ENCODE measurements at regions not wholly inside any gene's neighbourhood (a gene's known extent, or its start where the extent isn't known, plus 50 kb on each side); places are given as distances from the start of the nearest gene placed in this dataset.

GRCh38 chr2:19050354-19050753 lies 308.1 kb downstream of the OSR1 start:
- Histone ChIP-seq H3K36me3 (ENCODE audit: control insufficient read depth, insufficient read depth, low read length) (no peaks in the 10 kb centered on the region), H3K9me3 (no peaks in the 10 kb centered on the region), H3K27me3 (replicated peaks; ENCODE audit: control insufficient read depth, insufficient read depth, low read length) (no peaks in the 10 kb centered on the region), H3K4me3 (ENCODE audit: low read depth, low read length) (no peak overlapping the region), H3K4me1 (no peaks in the 10 kb centered on the region)
- Mint-ChIP-seq H3K36me3 (ENCODE audit: insufficient read depth, unreplicated experiment) (no peaks in the 10 kb centered on the region), H3K4me1 (ENCODE audit: low read depth, unreplicated experiment) (no peaks in the 10 kb centered on the region), H3K9me3 (ENCODE audit: unreplicated experiment) (no peaks in the 10 kb centered on the region), H3K4me3 (ENCODE audit: unreplicated experiment) (no peak overlapping the region), H3K27me3 (ENCODE audit: insufficient read depth, unreplicated experiment) (no peaks in the 10 kb centered on the region), H3K27ac (ENCODE audit: unreplicated experiment) (no peak overlapping the region)
- BruUV-seq (replicated peaks): no TSS peak
- intact Hi-C loops (cut with micrococcal nuclease; ENCODE audit: unreplicated experiment): no loop called here
- POLR2A ChIA-PET: no interaction called here
- CTCF ChIA-PET: no interaction called here
- TF ChIP-seq, protein P1, sequence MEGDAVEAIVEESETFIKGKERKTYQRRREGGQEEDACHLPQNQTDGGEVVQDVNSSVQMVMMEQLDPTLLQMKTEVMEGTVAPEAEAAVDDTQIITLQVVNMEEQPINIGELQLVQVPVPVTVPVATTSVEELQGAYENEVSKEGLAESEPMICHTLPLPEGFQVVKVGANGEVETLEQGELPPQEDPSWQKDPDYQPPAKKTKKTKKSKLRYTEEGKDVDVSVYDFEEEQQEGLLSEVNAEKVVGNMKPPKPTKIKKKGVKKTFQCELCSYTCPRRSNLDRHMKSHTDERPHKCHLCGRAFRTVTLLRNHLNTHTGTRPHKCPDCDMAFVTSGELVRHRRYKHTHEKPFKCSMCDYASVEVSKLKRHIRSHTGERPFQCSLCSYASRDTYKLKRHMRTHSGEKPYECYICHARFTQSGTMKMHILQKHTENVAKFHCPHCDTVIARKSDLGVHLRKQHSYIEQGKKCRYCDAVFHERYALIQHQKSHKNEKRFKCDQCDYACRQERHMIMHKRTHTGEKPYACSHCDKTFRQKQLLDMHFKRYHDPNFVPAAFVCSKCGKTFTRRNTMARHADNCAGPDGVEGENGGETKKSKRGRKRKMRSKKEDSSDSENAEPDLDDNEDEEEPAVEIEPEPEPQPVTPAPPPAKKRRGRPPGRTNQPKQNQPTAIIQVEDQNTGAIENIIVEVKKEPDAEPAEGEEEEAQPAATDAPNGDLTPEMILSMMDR (IDR thresholded peaks at IDR 0.05; ENCODE audit: insufficient read depth in 1 of 2, low read depth in 1 of 2, low read length in 1 of 2, severe bottlenecking in 1 of 2, unreplicated experiment in 1 of 2): no peak
- no peak for DNase-seq

DNA sequence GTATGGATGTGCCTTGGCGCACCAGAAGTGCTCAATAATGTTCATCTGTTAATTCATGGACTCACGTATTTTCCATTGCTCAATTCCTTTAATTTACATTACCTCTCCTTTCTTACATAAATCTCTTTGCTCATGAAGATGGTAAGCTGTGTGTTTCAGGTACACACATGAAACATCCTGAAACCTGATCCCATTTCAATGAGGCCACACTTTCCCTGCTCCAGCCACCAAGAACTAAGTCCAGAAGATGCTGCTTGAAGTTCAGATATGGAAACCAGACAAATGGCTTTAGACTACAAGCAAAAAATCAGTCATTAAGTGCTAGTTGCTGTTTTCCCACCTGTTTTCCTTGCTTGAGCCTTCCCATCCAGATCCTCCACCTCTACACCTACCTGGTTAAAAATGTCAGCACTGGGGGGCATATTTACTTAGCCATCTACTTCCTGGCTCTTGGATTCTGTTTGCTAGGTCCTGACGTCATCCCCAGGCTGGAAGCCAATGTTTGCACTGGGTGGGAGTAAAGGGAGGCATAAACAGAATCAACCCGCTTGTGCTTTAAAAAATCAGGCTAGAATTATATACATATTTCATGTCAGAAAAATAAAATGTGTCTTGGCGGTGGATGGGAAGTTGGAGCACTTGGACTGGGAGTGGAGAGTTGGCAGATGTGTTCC lies 309.7 kb downstream of the OSR1 start:
- no peaks in the 10 kb centered on the region for H3K36me3 ChIP-seq (ENCODE audit: control insufficient read depth, insufficient read depth, low read length)
- no peaks in the 10 kb centered on the region for H3K27me3 ChIP-seq (replicated peaks; ENCODE audit: control insufficient read depth, insufficient read depth, low read length)
- TF ChIP-seq, protein P1 (IDR thresholded peaks at IDR 0.05; ENCODE audit: insufficient read depth in 1 of 2, low read depth in 1 of 2, low read length in 1 of 2, severe bottlenecking in 1 of 2, unreplicated experiment in 1 of 2): no peak
- Mint-ChIP-seq H3K27me3 (ENCODE audit: insufficient read depth, unreplicated experiment) (no peaks in the 10 kb centered on the region), H3K4me1 (ENCODE audit: low read depth, unreplicated experiment) (no peaks in the 10 kb centered on the region), H3K4me3 (ENCODE audit: unreplicated experiment) (no peak overlapping the region), H3K9me3 (ENCODE audit: unreplicated experiment) (no peaks in the 10 kb centered on the region), H3K27ac (ENCODE audit: unreplicated experiment) (no peak overlapping the region), H3K36me3 (ENCODE audit: insufficient read depth, unreplicated experiment) (no peaks in the 10 kb centered on the region)
- ChIA-PET POLR2A (no interaction called here), CTCF (no interaction called here)
- BruUV-seq (replicated peaks): no TSS peak
- intact Hi-C loops (cut with micrococcal nuclease; ENCODE audit: unreplicated experiment): no loop called here
- H3K4me1 ChIP-seq: no peaks in the 10 kb centered on the region
- DNase-seq: no peak
- H3K4me3 ChIP-seq (ENCODE audit: low read depth, low read length): no peak overlapping the region
- no peaks in the 10 kb centered on the region for H3K9me3 ChIP-seq

- H3K4me3 ChIP-seq (ENCODE audit: low read depth, low read length): no peak overlapping the region
- no TSS peak for BruUV-seq (replicated peaks)
- ChIA-PET CTCF (no interaction called here), POLR2A (no interaction called here)
- no peaks in the 10 kb centered on the region for H3K36me3 ChIP-seq (ENCODE audit: control insufficient read depth, insufficient read depth, low read length)
- Mint-ChIP-seq H3K36me3 (ENCODE audit: insufficient read depth, unreplicated experiment) (no peaks in the 10 kb centered on the region), H3K27me3 (ENCODE audit: insufficient read depth, unreplicated experiment) (no peaks in the 10 kb centered on the region), H3K27ac (ENCODE audit: unreplicated experiment) (no peak overlapping the region), H3K4me1 (ENCODE audit: low read depth, unreplicated experiment) (no peaks in the 10 kb centered on the region), H3K4me3 (ENCODE audit: unreplicated experiment) (no peak overlapping the region), H3K9me3 (ENCODE audit: unreplicated experiment) (no peaks in the 10 kb centered on the region)
- intact Hi-C loops (cut with micrococcal nuclease; ENCODE audit: unreplicated experiment): no loop called here
- DNase-seq: no peak
- no peaks in the 10 kb centered on the region for H3K9me3 ChIP-seq
- H3K27me3 ChIP-seq (replicated peaks; ENCODE audit: control insufficient read depth, insufficient read depth, low read length): no peaks in the 10 kb centered on the region
- H3K4me1 ChIP-seq: no peaks in the 10 kb centered on the region
- TF ChIP-seq, protein P1 (IDR thresholded peaks at IDR 0.05; ENCODE audit: insufficient read depth in 1 of 2, low read depth in 1 of 2, low read length in 1 of 2, severe bottlenecking in 1 of 2, unreplicated experiment in 1 of 2): no peak
Measured at GRCh38 chr2:19046986-19047780, 311.2 kb downstream of the OSR1 start.
